Right atrium auricular region (tissue), 2 donors: ENCODE measurements at regions not wholly inside any gene's neighbourhood (a gene's known extent, or its start where the extent isn't known, plus 50 kb on each side); places are given as distances from the start of the nearest gene placed in this dataset.
"Not testable (repeated sequence)": the region's sequence is repeated elsewhere in the genome, so short reads cannot be mapped to it uniquely, and the experiment has no call there.

Source experiments
- DNase-seq: peaks from one replicate; pipeline ENCODE4 v3.0.0-alpha.2; 2019; ENCODE audit warnings: low spot score
- H3K27ac ChIP-seq, 2 donors: fragments of 200-600 bp; sonication (generic); 1 replicate in 1 of 2; 2 replicates in 1 of 2; pipeline ENCODE4 v1.5.1; 2016 to 2019
- H3K27me3 ChIP-seq, 2 donors: fragments of 200-600 bp; sonication (generic); one replicate each; pipeline versions ENCODE4 v1.5.1 to v1.6.0; 2017 to 2019
- H3K36me3 ChIP-seq: fragments of 200-600 bp; sonication (generic); one replicate; pipeline ENCODE4 v1.5.1; 2016
- H3K4me1 ChIP-seq, 2 donors: fragments of 200-600 bp; sonication (generic); one replicate each; pipeline versions ENCODE4 v1.5.1 to v1.6.0; 2017 to 2019
- H3K4me3 ChIP-seq, 2 donors: fragments of 200-600 bp; sonication (generic); 1 replicate in 1 of 2; 2 replicates in 1 of 2; pipeline ENCODE4 v1.5.1; 2017 to 2019; ENCODE audit warnings: mild to moderate bottlenecking in 1 of 2, moderate library complexity in 1 of 2
- H3K9me3 ChIP-seq, 2 donors: fragments of 200-600 bp; sonication (generic); one replicate each; pipeline ENCODE4 v1.5.1; 2019
- CTCF ChIP-seq, 2 donors: fragments of 200-600 bp; sonication (generic); IDR thresholded peaks; one replicate each; pipeline ENCODE4 v1.5.1; 2019; ENCODE audit warnings: antibody characterized with exemption in 2 of 2

- DNase-seq = no peak
- Histone ChIP-seq H3K9me3 (no peaks in the 10 kb centered on the region), H3K27ac (no peak overlapping the region), H3K36me3 (no peaks in the 10 kb centered on the region), H3K4me1 (no peaks in the 10 kb centered on the region), H3K27me3 (no peaks in the 10 kb centered on the region), H3K4me3 (no peak overlapping the region)
- no peak for TF ChIP-seq CTCF (IDR thresholded peaks at IDR 0.05)
These were observed 110.7 kb upstream of the SFSWAP start for GRCh38 chr12:131600160-131600532.

GRCh38 chr12:131601499-131601898 is 109.4 kb upstream of the SFSWAP start:
- H3K27ac ChIP-seq, DNase-seq, H3K4me3 ChIP-seq, H3K4me1 ChIP-seq, H3K9me3 ChIP-seq, H3K36me3 ChIP-seq, H3K27me3 ChIP-seq: not testable (repeated sequence)

DNA sequence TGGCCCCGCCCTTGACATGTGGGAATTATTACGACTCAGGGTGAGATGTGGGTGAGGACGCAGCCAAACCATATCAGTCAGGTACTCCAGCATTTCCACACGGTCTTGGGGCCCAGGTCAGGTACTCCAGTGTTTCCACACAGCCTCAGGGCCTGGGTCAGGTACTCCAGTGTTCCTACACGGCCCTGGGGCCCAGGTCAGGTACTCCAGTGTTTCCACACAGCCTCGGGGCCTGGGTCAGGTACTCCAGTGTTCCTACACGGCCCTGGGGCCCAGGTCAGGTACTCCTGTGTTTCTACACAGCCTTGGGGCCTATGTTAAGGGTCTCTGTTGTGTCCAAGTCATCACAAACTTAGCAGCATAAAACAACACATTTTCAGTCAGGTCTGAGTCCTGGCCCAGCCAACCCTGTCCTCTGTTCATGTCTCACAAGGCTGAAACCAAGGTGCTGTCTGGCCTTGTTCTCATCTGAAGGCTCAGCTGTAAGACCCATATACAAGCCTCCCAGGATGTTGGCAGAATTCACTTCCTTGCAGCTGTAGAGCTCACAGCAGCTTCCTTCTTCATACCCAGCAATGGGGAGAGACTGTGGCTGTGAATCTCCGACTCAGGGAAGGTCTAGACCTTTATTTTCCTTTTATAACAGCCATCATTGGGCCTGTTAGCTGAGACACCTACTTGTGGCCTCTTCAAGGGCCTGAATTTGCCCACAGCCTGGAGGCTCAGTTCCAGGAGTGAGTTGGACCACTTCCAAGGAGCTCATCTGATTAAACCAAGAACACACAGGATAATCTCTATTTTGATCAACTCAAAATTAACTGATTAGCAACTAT is 107.6 kb upstream of the SFSWAP start:
- Histone ChIP-seq H3K36me3 (no peaks in the 10 kb centered on the region), H3K4me1 (no peaks in the 10 kb centered on the region), H3K27me3 (no peaks in the 10 kb centered on the region), H3K27ac (no peak overlapping the region), H3K4me3 (no peak overlapping the region), H3K9me3 (no peaks in the 10 kb centered on the region)
- no peak for TF ChIP-seq CTCF (IDR thresholded peaks at IDR 0.05)
- no peak for DNase-seq

DNA sequence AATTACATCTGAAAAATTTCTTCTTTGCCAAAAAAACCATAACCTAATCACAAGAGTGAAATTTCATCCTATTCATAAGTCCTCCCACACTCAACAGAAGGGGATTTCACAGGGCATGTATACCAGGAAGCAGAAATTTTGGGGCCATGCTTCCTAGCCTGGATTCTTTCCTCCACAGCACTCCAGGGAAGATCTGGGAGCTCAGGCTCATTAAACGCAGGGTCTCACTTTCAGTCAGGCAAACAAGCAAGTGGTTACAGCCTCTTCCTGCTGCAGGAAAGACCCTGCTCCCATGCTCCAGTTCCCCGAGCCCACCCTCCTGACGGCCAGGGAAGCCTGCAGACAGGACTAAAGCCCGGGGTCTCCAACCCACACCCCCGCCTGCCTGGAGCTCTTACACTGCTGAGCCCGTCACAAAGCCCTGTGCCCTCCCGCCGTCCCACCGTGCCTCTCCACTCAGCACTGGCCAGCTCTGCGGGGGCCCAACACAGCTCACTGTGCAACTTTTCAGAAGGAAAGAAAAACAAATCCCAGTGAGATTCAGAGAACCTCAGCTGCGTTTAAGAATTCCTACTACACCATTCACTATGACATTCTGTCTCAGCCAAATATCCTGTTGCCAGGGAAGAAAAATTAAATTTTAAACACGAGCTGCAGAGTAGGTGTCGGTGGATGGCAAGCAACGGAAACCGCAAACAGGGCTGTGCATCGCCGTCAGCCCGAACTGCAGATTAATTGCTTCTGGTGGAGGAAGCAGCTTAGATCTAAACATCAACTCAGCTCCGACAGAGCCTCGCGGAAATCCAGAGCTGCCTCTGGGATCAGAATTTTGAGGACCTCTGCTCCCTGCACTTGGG is 106.7 kb upstream of the SFSWAP start:
- DNase-seq = no peak
- TF ChIP-seq CTCF (IDR thresholded peaks at IDR 0.05) = no peak
- H3K36me3 ChIP-seq = no peaks in the 10 kb centered on the region
- no peaks in the 10 kb centered on the region for H3K4me1 ChIP-seq
- no peak overlapping the region for H3K4me3 ChIP-seq
- H3K27ac ChIP-seq = no peak overlapping the region
- H3K9me3 ChIP-seq = no peaks in the 10 kb centered on the region
- H3K27me3 ChIP-seq = no peaks in the 10 kb centered on the region

GRCh38 chr12:131604859-131605258 is 106.0 kb upstream of the SFSWAP start:
- no peaks in the 10 kb centered on the region for H3K4me1 ChIP-seq
- H3K4me3 ChIP-seq = no peak overlapping the region
- no peaks in the 10 kb centered on the region for H3K36me3 ChIP-seq
- H3K27ac ChIP-seq = no peak overlapping the region
- H3K27me3 ChIP-seq = no peaks in the 10 kb centered on the region
- no peak for DNase-seq
- no peaks in the 10 kb centered on the region for H3K9me3 ChIP-seq
- TF ChIP-seq CTCF (IDR thresholded peaks at IDR 0.05) = no peak

GRCh38 chr12:131605304-131605829 is 105.5 kb upstream of the SFSWAP start:
- H3K36me3 ChIP-seq = no peaks in the 10 kb centered on the region
- H3K4me3 ChIP-seq = no peak overlapping the region
- H3K9me3 ChIP-seq = no peaks in the 10 kb centered on the region
- no peak for DNase-seq
- no peaks in the 10 kb centered on the region for H3K27me3 ChIP-seq
- TF ChIP-seq CTCF (IDR thresholded peaks at IDR 0.05) = no peak
- H3K4me1 ChIP-seq = no peaks in the 10 kb centered on the region
- H3K27ac ChIP-seq = no peak overlapping the region
